SK-N-SH treated with all-trans-retinoic acid at 6 μM for 48 hours (cell line): ENCODE measurements at regions not wholly inside any gene's neighbourhood (a gene's known extent, or its start where the extent isn't known, plus 50 kb on each side); places are given as distances from the start of the nearest gene placed in this dataset.

Experiments used
- ARNTL ChIP-seq: fragments of 450-650 bp; formaldehyde crosslinking; IDR thresholded peaks from 2 replicates; pipeline ENCODE4 v1.5.0; 2020; ENCODE audit warnings: low read depth, mild to moderate bottlenecking, moderate library complexity, borderline replicate concordance
- GLIS3 ChIP-seq: fragments of 250-450 bp; sonication (Bioruptor Pico); IDR thresholded peaks from 2 replicates; pipeline ENCODE4 v1.5.0; 2020; ENCODE audit warnings: mild to moderate bottlenecking, moderate library complexity
- ISL1 ChIP-seq: fragments of 250-450 bp; sonication (Bioruptor Pico); IDR thresholded peaks from 2 replicates; pipeline ENCODE4 v2.1.2; 2022; ENCODE audit warnings: mild to moderate bottlenecking, moderate library complexity
- OSR1 ChIP-seq: fragments of 250-450 bp; sonication (Bioruptor Pico); IDR thresholded peaks from 2 replicates; pipeline ENCODE4 v1.8.0; 2022; ENCODE audit warnings: moderate library complexity, mild to moderate bottlenecking, inconsistent platforms
- RARB ChIP-seq: fragments of 250-450 bp; sonication (Bioruptor Pico); IDR thresholded peaks from 2 replicates; pipeline ENCODE4 v1.8.0; 2021; ENCODE audit warnings: mild to moderate bottlenecking, moderate library complexity
- ZNF565 ChIP-seq: fragments of 450-650 bp; formaldehyde crosslinking; conservative IDR thresholded peaks from 2 replicates; pipeline ENCODE4 v1.5.0; 2020; ENCODE audit warnings: low read depth, mild to moderate bottlenecking, moderate library complexity

DNA sequence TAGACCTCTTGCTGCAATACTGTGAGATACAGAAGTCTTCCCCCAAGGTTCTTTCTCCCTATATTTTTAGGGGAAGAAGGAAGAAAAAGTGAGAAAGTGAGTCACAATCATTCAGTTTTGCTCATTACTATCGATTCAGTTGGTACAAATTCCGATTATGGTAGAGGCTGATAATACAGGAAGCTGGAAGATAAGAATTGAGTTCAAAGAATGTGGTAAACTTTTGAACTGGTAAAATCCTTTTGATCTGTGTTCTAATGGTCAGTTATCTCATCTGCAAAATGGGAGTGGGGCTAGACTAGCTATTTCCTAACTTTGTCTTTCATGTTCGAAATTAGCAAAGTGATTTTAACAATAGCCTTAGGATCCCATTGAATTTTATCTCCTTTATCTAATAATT is 101.4 kb upstream of the FAT1 start:
- TF ChIP-seq ZNF565 (CRISPR knock-in tag), result no peak
- TF ChIP-seq ARNTL (CRISPR knock-in tag), result no peak
- TF ChIP-seq ISL1 (CRISPR knock-in tag), result no peak
- TF ChIP-seq GLIS3, result no peak
- TF ChIP-seq OSR1 (CRISPR knock-in tag), result no peak
- TF ChIP-seq RARB (CRISPR knock-in tag), result no peak
